ENCODE measurements at regions not wholly inside any gene's neighbourhood (a gene's known extent, or its start where the extent isn't known, plus 50 kb on each side); places are given as distances from the start of the nearest gene placed in this dataset.

DNA sequence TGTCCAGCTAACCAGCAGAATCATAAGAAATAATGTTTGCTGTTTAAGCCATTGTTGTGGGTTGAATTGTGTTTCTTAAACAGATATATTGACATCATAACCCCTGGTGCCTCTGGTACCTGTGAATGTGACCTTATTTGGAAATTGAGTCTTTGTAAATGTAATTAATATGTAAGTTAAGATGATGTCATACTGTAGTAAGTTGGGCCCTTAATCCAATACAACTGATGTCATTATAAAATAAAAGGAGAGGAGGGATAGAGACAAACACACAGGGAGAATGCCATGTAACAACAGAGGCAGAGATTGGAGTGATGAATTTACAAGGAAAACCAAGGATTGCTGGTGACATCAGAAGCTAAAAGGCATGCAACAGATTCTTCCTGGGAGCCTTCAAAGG, 141.4 kb downstream of the ZIC3 start:
- H3K4me3 ChIP-seq (ENCODE audit: low read length in 3 of 3) = no peak overlapping the region
- H3K4me1 ChIP-seq (ENCODE audit: control insufficient read depth in 2 of 3, insufficient read depth in 2 of 3, low read depth in 1 of 3, low read length in 3 of 3) = no peaks in the 10 kb centered on the region
- no peaks in the 10 kb centered on the region for H3K27me3 ChIP-seq (ENCODE audit: control insufficient read depth, insufficient read depth, low read length)
- TF ChIP-seq CTCF (IDR thresholded peaks at IDR 0.05; ENCODE audit: borderline replicate concordance, extremely low read depth, insufficient read depth) = no peak
- H3K9me3 ChIP-seq (ENCODE audit: control insufficient read depth in 2 of 3, insufficient read depth in 1 of 3, low read length in 3 of 3) = no peaks in the 10 kb centered on the region
- H3K36me3 ChIP-seq (ENCODE audit: control insufficient read depth in 2 of 3, insufficient read depth in 3 of 3, low read length in 3 of 3) = no peaks in the 10 kb centered on the region
- intact Hi-C loops (cut with DNase I) = no loop called here
- FAIRE-seq (no peak), DNase-seq (no peak)
- H3K9ac ChIP-seq (ENCODE audit: low read length in 3 of 3) = no peak overlapping the region
- H3K27ac ChIP-seq (ENCODE audit: low read depth in 2 of 2, low read length in 2 of 2) = no peak overlapping the region

DNA sequence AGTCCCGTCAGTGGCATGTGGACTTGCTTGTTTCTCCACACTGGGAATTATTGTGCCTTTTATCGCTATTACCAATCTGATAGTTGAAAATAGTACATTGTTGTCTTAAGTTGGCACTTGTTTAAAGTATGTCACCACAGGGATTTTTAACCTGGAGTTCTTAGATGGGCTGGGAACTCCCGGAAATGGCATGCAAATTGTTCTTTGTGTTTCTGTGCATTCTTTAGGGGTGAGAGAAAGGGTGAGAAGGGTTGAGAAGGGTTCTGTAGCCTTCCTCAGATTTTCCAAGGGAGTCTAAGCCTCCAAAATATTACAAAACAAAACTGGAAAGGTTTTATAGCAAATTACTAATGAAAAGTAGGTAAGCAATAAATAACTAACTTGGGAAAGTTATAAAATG, 176.9 kb downstream of the ZIC3 start:
- FAIRE-seq (no peak), DNase-seq (no peak)
- Histone ChIP-seq H3K27ac (ENCODE audit: low read depth in 2 of 2, low read length in 2 of 2) (no peak overlapping the region), H3K36me3 (ENCODE audit: control insufficient read depth in 2 of 3, insufficient read depth in 3 of 3, low read length in 3 of 3) (no peaks in the 10 kb centered on the region), H3K9ac (ENCODE audit: low read length in 3 of 3) (no peak overlapping the region), H3K9me3 (ENCODE audit: control insufficient read depth in 2 of 3, insufficient read depth in 1 of 3, low read length in 3 of 3) (no peaks in the 10 kb centered on the region), H3K4me1 (ENCODE audit: control insufficient read depth in 2 of 3, insufficient read depth in 2 of 3, low read depth in 1 of 3, low read length in 3 of 3) (no peaks in the 10 kb centered on the region), H3K4me3 (ENCODE audit: low read length in 3 of 3) (no peak overlapping the region), H3K27me3 (ENCODE audit: control insufficient read depth, insufficient read depth, low read length) (no peaks in the 10 kb centered on the region)
- intact Hi-C loops (cut with DNase I) = no loop called here
- TF ChIP-seq CTCF (IDR thresholded peaks at IDR 0.05; ENCODE audit: borderline replicate concordance, extremely low read depth, insufficient read depth) = no peak

- no peak for FAIRE-seq
- H3K36me3 ChIP-seq (ENCODE audit: control insufficient read depth in 2 of 3, insufficient read depth in 3 of 3, low read length in 3 of 3) = no peaks in the 10 kb centered on the region
- DNase-seq = no peak
Measured at GRCh38 chrX:137743414-137743813, 177.5 kb downstream of the ZIC3 start.

More at GRCh38 chrX:137743414-137743813, 177.5 kb downstream of the ZIC3 start:
- Histone ChIP-seq H3K9ac (ENCODE audit: low read length in 3 of 3) (no peak overlapping the region), H3K27ac (ENCODE audit: low read depth in 2 of 2, low read length in 2 of 2) (no peak overlapping the region), H3K4me3 (ENCODE audit: low read length in 3 of 3) (no peak overlapping the region), H3K9me3 (ENCODE audit: control insufficient read depth in 2 of 3, insufficient read depth in 1 of 3, low read length in 3 of 3) (no peaks in the 10 kb centered on the region), H3K27me3 (ENCODE audit: control insufficient read depth, insufficient read depth, low read length) (no peaks in the 10 kb centered on the region), H3K4me1 (ENCODE audit: control insufficient read depth in 2 of 3, insufficient read depth in 2 of 3, low read depth in 1 of 3, low read length in 3 of 3) (no peaks in the 10 kb centered on the region)
- intact Hi-C loops (cut with DNase I) = no loop called here
- no peak for TF ChIP-seq CTCF (IDR thresholded peaks at IDR 0.05; ENCODE audit: borderline replicate concordance, extremely low read depth, insufficient read depth)
